Neural progenitor cell (in vitro differentiated cells): ENCODE measurements at regions not wholly inside any gene's neighbourhood (a gene's known extent, or its start where the extent isn't known, plus 50 kb on each side); places are given as distances from the start of the nearest gene placed in this dataset.

ENCODE experiments used
- DNase-seq: peaks from one replicate; pipeline ENCODE4 v3.0.0-alpha.2; 2016; ENCODE audit warnings: low spot score
- H2AFZ ChIP-seq: fragments of 200-600 bp; sonication (generic); replicated peaks from 2 replicates; pipeline ENCODE4 v1.6.1; 2016; ENCODE audit warnings: antibody characterized with exemption
- H3F3A ChIP-seq: fragments of 200-600 bp; sonication (generic); 2 replicates; pipeline ENCODE4 v1.6.1; 2016; ENCODE audit warnings: antibody characterized with exemption, low read depth
- H3K27ac ChIP-seq: fragments of 200-600 bp; sonication (generic); 2 replicates; pipeline ENCODE4 v1.5.1; 2016; ENCODE audit warnings: mild to moderate bottlenecking
- H3K27me3 ChIP-seq: fragments of 200-600 bp; sonication (generic); 2 replicates; pipeline ENCODE4 v1.6.1; 2016; ENCODE audit warnings: mild to moderate bottlenecking, moderate library complexity
- H3K36me3 ChIP-seq: fragments of 200-600 bp; sonication (generic); 2 replicates; pipeline ENCODE4 v1.5.1; 2016
- H3K4me1 ChIP-seq: fragments of 200-600 bp; sonication (generic); 2 replicates; pipeline ENCODE4 v1.6.1; 2016; ENCODE audit warnings: mixed run types
- H3K4me2 ChIP-seq: fragments of 200-600 bp; sonication (generic); 2 replicates; pipeline ENCODE4 v1.6.1; 2016
- H3K4me3 ChIP-seq: fragments of 200-600 bp; sonication (generic); 2 replicates; pipeline ENCODE4 v1.5.1; 2016
- H3K79me2 ChIP-seq: fragments of 200-600 bp; sonication (generic); 2 replicates; pipeline ENCODE4 v1.6.1; 2016; ENCODE audit warnings: low read depth
- H3K9ac ChIP-seq: fragments of 200-600 bp; sonication (generic); 2 replicates; pipeline ENCODE4 v1.6.1; 2016
- H3K9me3 ChIP-seq: fragments of 200-600 bp; sonication (generic); 2 replicates; pipeline ENCODE4 v1.5.1; 2016; ENCODE audit warnings: low read depth
- H4K20me1 ChIP-seq: fragments of 200-600 bp; sonication (generic); 2 replicates; pipeline ENCODE4 v1.6.1; 2016; ENCODE audit warnings: low read depth
- H3K27ac Mint-ChIP-seq: 3 replicates; pipeline ENCODE4 v1.8.0; 2021; ENCODE audit warnings: mixed read lengths
- H3K27me3 Mint-ChIP-seq: 2 replicates; pipeline ENCODE4 v1.8.0; 2022; ENCODE audit warnings: low read depth, mild to moderate bottlenecking, inconsistent platforms, moderate library complexity, mixed read lengths; ENCODE audit not compliant: insufficient read depth
- H3K36me3 Mint-ChIP-seq: 3 replicates; pipeline ENCODE4 v1.8.0; 2021; ENCODE audit warnings: mixed read lengths
- H3K4me1 Mint-ChIP-seq: 3 replicates; pipeline ENCODE4 v1.8.0; 2021; ENCODE audit warnings: mixed read lengths
- H3K4me3 Mint-ChIP-seq: 3 replicates; pipeline ENCODE4 v1.8.0; 2021; ENCODE audit warnings: mild to moderate bottlenecking, moderate library complexity, mixed read lengths
- H3K9me3 Mint-ChIP-seq: 3 replicates; pipeline ENCODE4 v1.8.0; 2020; ENCODE audit warnings: mixed read lengths
- CTCF ChIP-seq: fragments of 200-600 bp; sonication (generic); IDR thresholded peaks from 2 replicates; pipeline ENCODE4 v1.5.1; 2017; ENCODE audit warnings: antibody characterized with exemption, mild to moderate bottlenecking
- EZH2 ChIP-seq: fragments of 200-600 bp; sonication (generic); IDR thresholded peaks from 2 replicates; pipeline ENCODE4 v1.6.1; 2017; ENCODE audit warnings: antibody characterized with exemption, mild to moderate bottlenecking, moderate library complexity
- EZH2phosphoT487 ChIP-seq: fragments of 200-600 bp; sonication (generic); IDR thresholded peaks from 2 replicates; pipeline ENCODE4 v1.6.1; 2017; ENCODE audit warnings: antibody characterized with exemption

- H3K27ac ChIP-seq = no peak overlapping the region
- peaks cover 6% of the 10 kb centered on the region for H3K4me1 ChIP-seq
- H4K20me1 ChIP-seq = no peaks in the 10 kb centered on the region
- peaks cover 28% of the 10 kb centered on the region for H3K4me1 Mint-ChIP-seq
- no peak for TF ChIP-seq EZH2phosphoT487
- no peak for TF ChIP-seq CTCF
- no peak for TF ChIP-seq EZH2
- no peaks in the 10 kb centered on the region for H3K36me3 ChIP-seq
- no peaks in the 10 kb centered on the region for H3F3A ChIP-seq
- H3K27me3 Mint-ChIP-seq = peaks cover 6% of the 10 kb centered on the region
- no peaks in the 10 kb centered on the region for H3K36me3 Mint-ChIP-seq
- H2AFZ ChIP-seq = peak overlapping the region; percentile 77
- peak overlapping the region; percentile 89 for H3K27ac Mint-ChIP-seq
- no peaks in the 10 kb centered on the region for H3K9me3 ChIP-seq
- no peak overlapping the region for H3K4me3 ChIP-seq
- peak; percentile 60 for DNase-seq
- H3K27me3 ChIP-seq = no peaks in the 10 kb centered on the region
- H3K4me3 Mint-ChIP-seq = no peak overlapping the region
- no peaks in the 10 kb centered on the region for H3K79me2 ChIP-seq
- no peaks in the 10 kb centered on the region for H3K9me3 Mint-ChIP-seq
- no peak overlapping the region for H3K9ac ChIP-seq
- peak overlapping the region; percentile 56 for H3K4me2 ChIP-seq
These were observed 140.1 kb downstream of the CEBPB start for GRCh38 chr20:50330504-50331313.

GRCh38 chr20:50331469-50332363, 141.1 kb downstream of the CEBPB start:
- Histone ChIP-seq H3K4me1 (peaks cover 6% of the 10 kb centered on the region), H3K27me3 (no peaks in the 10 kb centered on the region), H3K36me3 (no peaks in the 10 kb centered on the region), H2AFZ (peak overlapping the region; percentile 63), H3K9me3 (no peaks in the 10 kb centered on the region), H3F3A (no peaks in the 10 kb centered on the region), H3K79me2 (no peaks in the 10 kb centered on the region), H3K9ac (no peak overlapping the region), H3K27ac (no peak overlapping the region), H3K4me3 (no peak overlapping the region), H4K20me1 (no peaks in the 10 kb centered on the region), H3K4me2 (no peak overlapping the region)
- H3K27me3 Mint-ChIP-seq = peaks cover 6% of the 10 kb centered on the region
- H3K9me3 Mint-ChIP-seq = no peaks in the 10 kb centered on the region
- no peak overlapping the region for H3K4me3 Mint-ChIP-seq
- TF ChIP-seq EZH2 (no peak), EZH2phosphoT487 (no peak), CTCF (no peak)
- no peaks in the 10 kb centered on the region for H3K36me3 Mint-ChIP-seq
- no peak overlapping the region for H3K27ac Mint-ChIP-seq
- H3K4me1 Mint-ChIP-seq = peaks cover 28% of the 10 kb centered on the region
- no peak for DNase-seq

- Mint-ChIP-seq H3K27ac (no peak overlapping the region), H3K4me3 (no peak overlapping the region), H3K4me1 (peaks cover 28% of the 10 kb centered on the region), H3K36me3 (no peaks in the 10 kb centered on the region), H3K27me3 (peaks cover 6% of the 10 kb centered on the region), H3K9me3 (no peaks in the 10 kb centered on the region)
- Histone ChIP-seq H3K4me2 (no peak overlapping the region), H3K4me1 (peaks cover 6% of the 10 kb centered on the region), H2AFZ (peak overlapping the region; percentile 63), H3K79me2 (no peaks in the 10 kb centered on the region), H3K27me3 (no peaks in the 10 kb centered on the region), H3K9ac (no peak overlapping the region), H3K27ac (no peak overlapping the region), H3F3A (no peaks in the 10 kb centered on the region), H3K4me3 (no peak overlapping the region), H3K36me3 (no peaks in the 10 kb centered on the region), H3K9me3 (no peaks in the 10 kb centered on the region), H4K20me1 (no peaks in the 10 kb centered on the region)
- DNase-seq = no peak
- no peak for TF ChIP-seq EZH2
- no peak for TF ChIP-seq EZH2phosphoT487
- no peak for TF ChIP-seq CTCF
These were observed 141.9 kb downstream of the CEBPB start for GRCh38 chr20:50332491-50332980.
